ENCODE measurements at regions not wholly inside any gene's neighbourhood (a gene's known extent, or its start where the extent isn't known, plus 50 kb on each side); places are given as distances from the start of the nearest gene placed in this dataset.

DNA sequence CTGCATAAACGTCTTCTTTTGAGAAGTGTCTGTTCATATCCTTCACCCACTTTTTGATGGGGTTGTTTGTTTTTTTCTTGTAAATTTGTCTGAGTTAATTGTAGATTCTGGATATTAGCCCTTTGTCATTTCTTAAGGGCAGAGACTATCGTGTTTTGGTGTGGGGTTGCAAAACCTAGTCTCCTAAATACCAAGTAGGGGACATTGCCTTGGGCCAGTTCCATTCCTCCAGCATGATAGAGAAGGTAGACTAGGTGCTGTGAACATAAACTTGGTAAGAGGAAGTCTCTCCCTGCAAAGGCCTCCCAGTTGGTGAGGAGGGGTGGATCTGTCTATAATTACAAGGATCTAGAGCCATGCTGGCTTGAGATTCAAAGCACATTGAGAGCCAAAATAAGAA lies 390.7 kb downstream of the VRK1 start:
- DNase-seq: no peak
- H3K4me3 ChIP-seq: no peak overlapping the region
- TF ChIP-seq, protein P1, sequence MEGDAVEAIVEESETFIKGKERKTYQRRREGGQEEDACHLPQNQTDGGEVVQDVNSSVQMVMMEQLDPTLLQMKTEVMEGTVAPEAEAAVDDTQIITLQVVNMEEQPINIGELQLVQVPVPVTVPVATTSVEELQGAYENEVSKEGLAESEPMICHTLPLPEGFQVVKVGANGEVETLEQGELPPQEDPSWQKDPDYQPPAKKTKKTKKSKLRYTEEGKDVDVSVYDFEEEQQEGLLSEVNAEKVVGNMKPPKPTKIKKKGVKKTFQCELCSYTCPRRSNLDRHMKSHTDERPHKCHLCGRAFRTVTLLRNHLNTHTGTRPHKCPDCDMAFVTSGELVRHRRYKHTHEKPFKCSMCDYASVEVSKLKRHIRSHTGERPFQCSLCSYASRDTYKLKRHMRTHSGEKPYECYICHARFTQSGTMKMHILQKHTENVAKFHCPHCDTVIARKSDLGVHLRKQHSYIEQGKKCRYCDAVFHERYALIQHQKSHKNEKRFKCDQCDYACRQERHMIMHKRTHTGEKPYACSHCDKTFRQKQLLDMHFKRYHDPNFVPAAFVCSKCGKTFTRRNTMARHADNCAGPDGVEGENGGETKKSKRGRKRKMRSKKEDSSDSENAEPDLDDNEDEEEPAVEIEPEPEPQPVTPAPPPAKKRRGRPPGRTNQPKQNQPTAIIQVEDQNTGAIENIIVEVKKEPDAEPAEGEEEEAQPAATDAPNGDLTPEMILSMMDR (IDR thresholded peaks at IDR 0.05): no peak
- no peaks in the 10 kb centered on the region for H3K36me3 ChIP-seq
- H3K27ac ChIP-seq: no peak overlapping the region
- H3K4me1 ChIP-seq: no peaks in the 10 kb centered on the region
- intact Hi-C loops (cut with DNase I; ENCODE audit: low total_unique reads): no loop called here
- H3K9me3 ChIP-seq: no peaks in the 10 kb centered on the region
- no peaks in the 10 kb centered on the region for H3K27me3 ChIP-seq

DNA sequence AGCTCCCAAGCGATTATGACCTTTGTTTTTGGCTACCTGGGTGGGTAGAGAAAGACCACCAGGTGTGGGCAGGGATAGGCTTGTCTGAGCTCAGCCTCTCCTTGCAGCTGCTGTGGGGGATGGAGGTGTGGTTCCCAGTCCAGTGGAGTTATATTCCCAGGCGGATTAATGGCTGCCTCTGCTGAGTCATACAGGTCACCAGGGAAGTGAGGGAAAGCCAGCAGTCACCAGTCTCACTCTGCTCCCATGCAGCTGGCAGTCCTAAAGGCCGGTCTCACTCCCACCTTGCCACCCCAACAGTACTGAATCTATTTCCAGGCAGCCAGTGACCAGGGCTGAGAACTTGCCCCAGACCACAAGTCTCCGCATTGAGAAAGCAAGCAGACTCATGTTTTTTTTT lies 399.2 kb downstream of the VRK1 start:
- TF ChIP-seq, protein P1 (IDR thresholded peaks at IDR 0.05): no peak
- H3K36me3 ChIP-seq: no peaks in the 10 kb centered on the region
- no peaks in the 10 kb centered on the region for H3K27me3 ChIP-seq
- no peak overlapping the region for H3K4me3 ChIP-seq
- H3K4me1 ChIP-seq: no peaks in the 10 kb centered on the region
- no peak overlapping the region for H3K27ac ChIP-seq
- intact Hi-C loops (cut with DNase I; ENCODE audit: low total_unique reads): no loop called here
- no peak for DNase-seq
- peaks cover 0 to 7% (median 0%) of the 10 kb centered on the region in 3 donors for H3K9me3 ChIP-seq

DNA sequence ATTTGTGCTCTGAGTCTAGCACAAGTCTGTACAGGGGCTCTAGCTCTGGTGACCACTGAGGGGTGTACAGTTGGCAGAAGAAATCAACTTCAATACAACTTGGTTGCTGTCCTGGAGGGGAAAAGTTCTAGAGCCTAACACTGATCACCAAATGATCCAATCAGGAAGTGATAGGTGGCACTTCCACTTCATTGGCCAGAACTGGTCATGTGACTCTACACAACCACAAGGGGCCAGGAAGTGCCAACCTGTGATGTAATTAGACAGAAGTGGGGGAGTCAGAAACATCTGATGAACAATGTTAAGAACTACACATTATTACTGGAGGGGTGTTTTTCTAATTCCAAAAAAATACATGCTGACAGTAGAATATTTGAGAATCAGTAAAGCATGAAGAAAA lies 401.6 kb downstream of the VRK1 start:
- Histone ChIP-seq H3K27me3 (no peaks in the 10 kb centered on the region), H3K27ac (no peak overlapping the region), H3K9me3 (peaks cover 0 to 7% (median 0%) of the 10 kb centered on the region in 3 donors), H3K4me1 (no peaks in the 10 kb centered on the region), H3K4me3 (no peak overlapping the region), H3K36me3 (no peaks in the 10 kb centered on the region)
- DNase-seq: no peak
- intact Hi-C loops (cut with DNase I; ENCODE audit: low total_unique reads): no loop called here
- TF ChIP-seq, protein P1 (IDR thresholded peaks at IDR 0.05): no peak

DNA sequence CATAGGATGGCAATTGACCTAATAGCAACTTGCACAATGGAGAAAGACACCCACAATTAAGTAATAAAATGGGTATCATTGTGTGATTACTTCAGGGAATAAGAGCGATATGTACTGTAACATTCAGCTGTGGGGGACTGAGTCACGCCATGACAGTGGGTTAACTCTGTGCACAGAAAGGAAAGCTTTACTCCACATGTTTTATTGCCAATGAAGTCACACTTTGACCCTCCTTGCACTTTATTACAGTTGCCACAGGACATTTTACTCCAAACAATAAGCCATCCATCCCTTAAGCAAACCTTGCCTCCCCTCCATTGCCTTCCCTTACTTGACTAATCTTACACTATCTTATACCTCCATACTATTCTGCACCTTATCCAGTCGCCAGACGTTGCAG lies 403.1 kb downstream of the VRK1 start:
- intact Hi-C loops (cut with DNase I; ENCODE audit: low total_unique reads): no loop called here
- no peak overlapping the region for H3K27ac ChIP-seq
- H3K4me1 ChIP-seq: no peaks in the 10 kb centered on the region
- H3K36me3 ChIP-seq: no peaks in the 10 kb centered on the region
- TF ChIP-seq, protein P1 (IDR thresholded peaks at IDR 0.05): no peak
- H3K27me3 ChIP-seq: no peaks in the 10 kb centered on the region
- DNase-seq: no peak
- H3K4me3 ChIP-seq: no peak overlapping the region
- peaks cover 0 to under 1% (median 0%) of the 10 kb centered on the region in 3 donors for H3K9me3 ChIP-seq

DNA sequence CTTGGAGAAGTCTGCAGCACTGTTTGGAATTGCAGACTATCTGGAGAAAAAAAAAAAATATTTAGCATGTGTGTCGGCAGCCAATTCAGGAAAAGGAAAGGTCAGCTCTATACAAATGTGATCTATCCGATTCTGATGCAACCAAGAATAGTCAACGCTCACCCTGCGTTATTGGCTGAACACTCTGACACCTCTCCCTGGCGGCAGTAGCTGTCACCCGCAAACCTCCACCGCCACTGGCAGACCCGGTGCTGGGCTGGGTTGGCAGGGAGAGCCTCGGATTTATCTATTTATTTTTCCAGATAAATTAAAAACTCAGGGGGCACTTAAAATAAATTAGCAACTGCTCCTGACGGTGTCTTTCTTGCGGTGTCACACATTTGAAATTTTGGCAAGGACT lies 409.7 kb downstream of the VRK1 start:
- Histone ChIP-seq H3K4me3 (no peak overlapping the region), H3K9me3 (no peaks in the 10 kb centered on the region), H3K27me3 (no peaks in the 10 kb centered on the region), H3K4me1 (no peaks in the 10 kb centered on the region), H3K36me3 (no peaks in the 10 kb centered on the region), H3K27ac (no peak overlapping the region)
- intact Hi-C loops (cut with DNase I; ENCODE audit: low total_unique reads): no loop called here
- no peak for DNase-seq
- TF ChIP-seq, protein P1 (IDR thresholded peaks at IDR 0.05): no peak

DNA sequence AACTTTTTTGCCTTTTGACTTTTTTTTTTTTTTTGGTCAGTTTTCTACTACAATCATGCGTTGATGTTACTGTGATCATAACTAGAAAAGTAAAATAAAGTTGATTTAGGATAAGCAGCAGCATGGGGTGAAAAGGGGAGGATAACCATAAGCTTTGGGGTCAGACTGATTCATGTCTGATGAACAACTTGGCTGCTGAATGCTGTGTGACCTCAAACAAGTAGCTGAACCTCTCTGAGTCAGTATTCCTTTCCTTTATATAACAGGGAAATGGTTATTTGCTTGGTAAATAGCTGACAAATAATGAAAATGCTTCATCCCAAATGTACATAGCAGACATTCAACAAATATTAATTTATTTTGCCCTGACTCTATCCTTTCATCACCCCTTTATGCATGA lies 413.0 kb downstream of the VRK1 start:
- Histone ChIP-seq H3K9me3 (no peaks in the 10 kb centered on the region), H3K36me3 (no peaks in the 10 kb centered on the region), H3K4me3 (no peak overlapping the region), H3K4me1 (no peaks in the 10 kb centered on the region), H3K27ac (no peak overlapping the region), H3K27me3 (no peaks in the 10 kb centered on the region)
- TF ChIP-seq, protein P1 (IDR thresholded peaks at IDR 0.05): no peak
- intact Hi-C loops (cut with DNase I; ENCODE audit: low total_unique reads): no loop called here
- DNase-seq: no peak
